Adrenal gland (tissue), 5 donors: ENCODE measurements at regions not wholly inside any gene's neighbourhood (a gene's known extent, or its start where the extent isn't known, plus 50 kb on each side); places are given as distances from the start of the nearest gene placed in this dataset.

Source experiments
- POLR2A ChIP-seq, 2 donors: fragments of 450-650 bp; IDR thresholded peaks; one replicate each; pipeline ENCODE4 v1.6.1; 2017; ENCODE audit warnings: antibody characterized with exemption in 2 of 2, mild to moderate bottlenecking in 2 of 2, moderate library complexity in 1 of 2
- TF ChIP-seq, protein P1 (sequence below), 6 experiments: fragments of 450-650 bp in 4 of 6; fragments of 200-600 bp in 2 of 6; sonication (generic) in 1 of 6; IDR thresholded peaks; 1 replicate in 5 of 6; 2 replicates in 1 of 6; pipeline versions ENCODE4 v1.5.1 to v1.8.0; 2016 to 2021; ENCODE audit warnings: antibody characterized with exemption in 6 of 6, mild to moderate bottlenecking in 2 of 6, moderate library complexity in 1 of 6
- donor health status: DM: no; HTN: no; CAD: no.

GRCh38 chr14:34065236-34065635, 114.4 kb upstream of the EGLN3 start:
- TF ChIP-seq, protein P1, sequence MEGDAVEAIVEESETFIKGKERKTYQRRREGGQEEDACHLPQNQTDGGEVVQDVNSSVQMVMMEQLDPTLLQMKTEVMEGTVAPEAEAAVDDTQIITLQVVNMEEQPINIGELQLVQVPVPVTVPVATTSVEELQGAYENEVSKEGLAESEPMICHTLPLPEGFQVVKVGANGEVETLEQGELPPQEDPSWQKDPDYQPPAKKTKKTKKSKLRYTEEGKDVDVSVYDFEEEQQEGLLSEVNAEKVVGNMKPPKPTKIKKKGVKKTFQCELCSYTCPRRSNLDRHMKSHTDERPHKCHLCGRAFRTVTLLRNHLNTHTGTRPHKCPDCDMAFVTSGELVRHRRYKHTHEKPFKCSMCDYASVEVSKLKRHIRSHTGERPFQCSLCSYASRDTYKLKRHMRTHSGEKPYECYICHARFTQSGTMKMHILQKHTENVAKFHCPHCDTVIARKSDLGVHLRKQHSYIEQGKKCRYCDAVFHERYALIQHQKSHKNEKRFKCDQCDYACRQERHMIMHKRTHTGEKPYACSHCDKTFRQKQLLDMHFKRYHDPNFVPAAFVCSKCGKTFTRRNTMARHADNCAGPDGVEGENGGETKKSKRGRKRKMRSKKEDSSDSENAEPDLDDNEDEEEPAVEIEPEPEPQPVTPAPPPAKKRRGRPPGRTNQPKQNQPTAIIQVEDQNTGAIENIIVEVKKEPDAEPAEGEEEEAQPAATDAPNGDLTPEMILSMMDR (IDR thresholded peaks at IDR 0.05) = no peak
- TF ChIP-seq POLR2A (IDR thresholded peaks at IDR 0.05) = no peak
